CD14-positive monocyte (primary cell): ENCODE measurements at regions not wholly inside any gene's neighbourhood (a gene's known extent, or its start where the extent isn't known, plus 50 kb on each side); places are given as distances from the start of the nearest gene placed in this dataset.

Source experiments
- DNase-seq, 3 donors: peaks; one replicate each; pipeline ENCODE4 v3.0.0-alpha.2; 2011 to 2022
- H2AFZ ChIP-seq: 2 replicates; pipeline ENCODE4 v1.6.0; 2012; ENCODE audit warnings: mild to moderate bottlenecking, low read depth, low read length, inconsistent platforms; ENCODE audit not compliant: insufficient read depth, poor library complexity, severe bottlenecking
- H3K27ac ChIP-seq, 2 donors: 1 replicate in 1 of 2; 2 replicates in 1 of 2; pipeline ENCODE4 v1.5.1; 2012 to 2013; ENCODE audit warnings: low read length in 2 of 2, control low read depth in 1 of 2, inconsistent platforms in 1 of 2, low read depth in 1 of 2, mild to moderate bottlenecking in 1 of 2
- H3K27me3 ChIP-seq, 2 donors: one replicate each; pipeline versions ENCODE4 v1.6.0 to v1.6.1; 2011 to 2013; ENCODE audit warnings: low read length in 2 of 2; ENCODE audit not compliant: control insufficient read depth in 2 of 2, insufficient read depth in 2 of 2
- H3K36me3 ChIP-seq, 2 donors: replicated peaks in 1 of 2; 1 replicate in 1 of 2; 2 replicates in 1 of 2; pipeline versions ENCODE4 v1.5.1 to v1.6.1; 2012 to 2013; ENCODE audit warnings: low read length in 2 of 2, control low read depth in 1 of 2, inconsistent platforms in 1 of 2, mild to moderate bottlenecking in 1 of 2; ENCODE audit not compliant: insufficient read depth in 2 of 2, control insufficient read depth in 1 of 2
- H3K4me1 ChIP-seq, 2 donors: 1 replicate in 1 of 2; 2 replicates in 1 of 2; pipeline versions ENCODE4 v1.5.1 to v1.6.1; 2012 to 2013; ENCODE audit warnings: low read length in 2 of 2, control low read depth in 1 of 2, inconsistent platforms in 1 of 2, mild to moderate bottlenecking in 1 of 2, moderate library complexity in 1 of 2; ENCODE audit not compliant: insufficient read depth in 2 of 2, control insufficient read depth in 1 of 2
- H3K4me2 ChIP-seq: replicated peaks from 2 replicates; pipeline ENCODE3; 2012; ENCODE audit warnings: low read length, moderate library complexity, mild to moderate bottlenecking; ENCODE audit not compliant: poor library complexity, severe bottlenecking; ENCODE audit errors: extremely low read depth
- H3K4me3 ChIP-seq, 3 experiments: fragments of 200-600 bp in 1 of 3; sonication (generic) in 1 of 3; replicated peaks in 1 of 3; 1 replicate in 2 of 3; 2 replicates in 1 of 3; pipeline ENCODE4 v1.5.1; 2011 to 2013; ENCODE audit warnings: low read length in 3 of 3, mild to moderate bottlenecking in 3 of 3, control low read depth in 2 of 3, low read depth in 2 of 3, inconsistent platforms in 1 of 3, moderate library complexity in 1 of 3
- H3K79me2 ChIP-seq: 2 replicates; pipeline ENCODE4 v1.6.0; 2012; ENCODE audit warnings: mild to moderate bottlenecking, control low read depth, inconsistent platforms, low read length, moderate library complexity; ENCODE audit not compliant: insufficient read depth
- H3K9ac ChIP-seq: 2 replicates; pipeline ENCODE4 v1.6.0; 2017; ENCODE audit warnings: low read length, mild to moderate bottlenecking; ENCODE audit not compliant: insufficient read depth, poor library complexity, severe bottlenecking
- H3K9me3 ChIP-seq, 2 donors: replicated peaks in 1 of 2; 1 replicate in 1 of 2; 2 replicates in 1 of 2; pipeline versions ENCODE4 v1.5.1 to v1.6.1; 2012 to 2013; ENCODE audit warnings: low read length in 2 of 2, control low read depth in 1 of 2; ENCODE audit not compliant: control insufficient read depth in 1 of 2, insufficient read depth in 1 of 2
- H4K20me1 ChIP-seq: 2 replicates; pipeline ENCODE4 v1.6.0; 2012; ENCODE audit warnings: mild to moderate bottlenecking, low read length, control low read depth, moderate library complexity; ENCODE audit not compliant: insufficient read depth
- H3K27ac Mint-ChIP-seq, 7 donors: one replicate each; pipeline ENCODE4 v1.8.0; 2020; ENCODE audit warnings: mild to moderate bottlenecking in 7 of 7, mixed read lengths in 7 of 7, moderate library complexity in 6 of 7, inconsistent platforms in 2 of 7
- H3K27me3 Mint-ChIP-seq, 3 donors: one replicate each; pipeline ENCODE4 v1.8.0; 2021 to 2022; ENCODE audit warnings: low read depth in 3 of 3, mild to moderate bottlenecking in 3 of 3, mixed read lengths in 3 of 3, moderate library complexity in 3 of 3, inconsistent platforms in 1 of 3
- H3K36me3 Mint-ChIP-seq, 2 donors: one replicate each; pipeline ENCODE4 v1.8.0; 2020; ENCODE audit warnings: mixed read lengths in 2 of 2, inconsistent platforms in 1 of 2, mild to moderate bottlenecking in 1 of 2
- H3K4me1 Mint-ChIP-seq: one replicate; pipeline ENCODE4 v1.8.0; 2020; ENCODE audit warnings: mild to moderate bottlenecking, mixed read lengths
- H3K4me3 Mint-ChIP-seq, 2 donors: one replicate each; pipeline ENCODE4 v1.8.0; 2020; ENCODE audit warnings: mild to moderate bottlenecking in 2 of 2, mixed read lengths in 2 of 2, moderate library complexity in 1 of 2
- H3K9me3 Mint-ChIP-seq, 7 donors: one replicate each; pipeline ENCODE4 v1.8.0; 2020 to 2022; ENCODE audit warnings: mixed read lengths in 7 of 7, mild to moderate bottlenecking in 6 of 7, moderate library complexity in 6 of 7, inconsistent platforms in 2 of 7
- WGBS: methylation state at CpG from one replicate; pipeline ENCODE4 v1.1.5; 2013; ENCODE audit warnings: missing lambda C conversion rate; ENCODE audit not compliant: insufficient coverage; 5-methylcytosine and 5-hydroxymethylcytosine counted together
- intact Hi-C, 2 donors: fragments of 100-400 bp; cut with micrococcal nuclease; formaldehyde crosslinking; loops; one replicate each; pipeline versions ENCODE4 v1.15.0 to v1.15.1; 2023
- TF ChIP-seq, protein P1 (sequence below): fragments of 200-600 bp; IDR thresholded peaks from one replicate; pipeline ENCODE4 v1.8.0; 2022; ENCODE audit warnings: antibody characterized with exemption, mild to moderate bottlenecking

DNA sequence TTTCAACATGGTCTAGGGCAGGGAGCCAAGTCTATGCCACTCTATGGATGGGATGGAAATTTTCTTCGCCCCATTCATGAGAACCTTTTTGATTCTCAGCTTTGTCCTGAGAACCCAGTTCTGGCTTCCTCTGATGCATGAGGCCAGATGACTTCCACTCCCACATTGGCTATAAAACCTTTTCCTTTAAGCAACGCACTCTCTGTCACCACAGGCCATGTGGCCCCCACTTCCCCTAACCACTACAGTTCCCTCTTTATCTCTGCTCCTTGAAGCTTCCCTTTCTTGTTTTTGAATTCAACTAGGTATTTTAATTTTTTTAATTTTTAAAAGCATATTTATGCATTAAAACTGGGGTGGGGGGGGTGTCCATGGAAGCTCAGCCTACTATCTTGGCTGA lies 401.3 kb downstream of the ENC1 start:
- peak overlapping the region in 1 of 2 donors; percentile 39 for H3K4me3 Mint-ChIP-seq
- Histone ChIP-seq H3K9me3 (no peaks in the 10 kb centered on the region), H3K36me3 (no peaks in the 10 kb centered on the region), H3K4me3 (peak overlapping the region in 1 of 3 experiments; percentile 32), H4K20me1 (no peaks in the 10 kb centered on the region), H3K9ac (no peak overlapping the region), H3K27me3 (no peaks in the 10 kb centered on the region), H2AFZ (no peak overlapping the region), H3K4me2 (peak overlapping the region; percentile 21), H3K79me2 (no peaks in the 10 kb centered on the region), H3K4me1 (peaks cover 46 to 50% of the 10 kb centered on the region in 2 donors), H3K27ac (peak overlapping the region; percentile 56 to 80)
- intact Hi-C loops = no loop called here
- peak; percentile 74 to 85 (median 77) for DNase-seq
- H3K9me3 Mint-ChIP-seq = peaks cover 0 to 5% (median 0%) of the 10 kb centered on the region in 7 donors
- peak overlapping the region; percentile 78 to 92 (median 88) for H3K27ac Mint-ChIP-seq
- TF ChIP-seq, protein P1, sequence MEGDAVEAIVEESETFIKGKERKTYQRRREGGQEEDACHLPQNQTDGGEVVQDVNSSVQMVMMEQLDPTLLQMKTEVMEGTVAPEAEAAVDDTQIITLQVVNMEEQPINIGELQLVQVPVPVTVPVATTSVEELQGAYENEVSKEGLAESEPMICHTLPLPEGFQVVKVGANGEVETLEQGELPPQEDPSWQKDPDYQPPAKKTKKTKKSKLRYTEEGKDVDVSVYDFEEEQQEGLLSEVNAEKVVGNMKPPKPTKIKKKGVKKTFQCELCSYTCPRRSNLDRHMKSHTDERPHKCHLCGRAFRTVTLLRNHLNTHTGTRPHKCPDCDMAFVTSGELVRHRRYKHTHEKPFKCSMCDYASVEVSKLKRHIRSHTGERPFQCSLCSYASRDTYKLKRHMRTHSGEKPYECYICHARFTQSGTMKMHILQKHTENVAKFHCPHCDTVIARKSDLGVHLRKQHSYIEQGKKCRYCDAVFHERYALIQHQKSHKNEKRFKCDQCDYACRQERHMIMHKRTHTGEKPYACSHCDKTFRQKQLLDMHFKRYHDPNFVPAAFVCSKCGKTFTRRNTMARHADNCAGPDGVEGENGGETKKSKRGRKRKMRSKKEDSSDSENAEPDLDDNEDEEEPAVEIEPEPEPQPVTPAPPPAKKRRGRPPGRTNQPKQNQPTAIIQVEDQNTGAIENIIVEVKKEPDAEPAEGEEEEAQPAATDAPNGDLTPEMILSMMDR = no peak
- WGBS = 0% methylated on average over 2 of the region's 2 CpGs
- H3K36me3 Mint-ChIP-seq = peaks cover 0 to 4% of the 10 kb centered on the region in 2 donors
- peaks cover 52% of the 10 kb centered on the region for H3K4me1 Mint-ChIP-seq
- peaks cover 0 to 1% (median under 1%) of the 10 kb centered on the region in 3 donors for H3K27me3 Mint-ChIP-seq

DNA sequence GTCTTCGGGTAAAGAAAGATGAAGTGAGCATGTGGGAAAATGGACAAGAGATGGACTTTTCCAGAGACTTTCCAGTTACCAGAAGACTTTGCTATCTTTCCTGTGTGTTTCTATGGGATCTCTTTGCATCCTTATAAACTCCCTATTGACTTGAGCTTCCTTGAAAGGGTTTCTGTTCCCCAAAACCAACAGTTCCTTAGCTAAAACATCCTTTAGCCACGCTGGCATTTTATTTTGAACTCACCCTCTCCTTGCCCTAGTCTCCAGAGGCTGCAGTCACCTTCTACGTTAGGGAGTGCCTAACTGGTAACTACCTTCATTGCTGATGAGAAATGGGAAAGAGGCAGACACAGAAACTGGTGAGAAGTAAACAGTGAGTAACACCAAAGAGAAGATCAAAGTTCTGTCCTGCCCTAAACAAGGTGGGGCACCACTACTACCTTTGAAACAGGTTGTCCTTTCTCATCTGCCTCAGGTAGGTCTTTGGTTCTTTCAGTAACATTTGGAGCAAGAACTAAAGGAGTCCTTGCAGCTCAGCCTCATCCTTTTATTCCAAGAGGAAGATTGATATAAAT lies 402.9 kb downstream of the ENC1 start:
- Histone ChIP-seq H3K9me3 (no peaks in the 10 kb centered on the region), H4K20me1 (no peaks in the 10 kb centered on the region), H3K4me1 (peaks cover 46 to 50% of the 10 kb centered on the region in 2 donors), H3K79me2 (no peaks in the 10 kb centered on the region), H3K27ac (no peak overlapping the region), H3K4me3 (no peak overlapping the region), H3K27me3 (no peaks in the 10 kb centered on the region), H3K9ac (no peak overlapping the region), H3K4me2 (no peak overlapping the region), H3K36me3 (no peaks in the 10 kb centered on the region), H2AFZ (no peak overlapping the region)
- Mint-ChIP-seq H3K27ac (peak overlapping the region in 1 of 7 donors; percentile 88), H3K9me3 (peaks cover 0 to 5% (median 0%) of the 10 kb centered on the region in 7 donors), H3K4me1 (peaks cover 52% of the 10 kb centered on the region), H3K27me3 (peaks cover 0 to 2% (median 0%) of the 10 kb centered on the region in 3 donors), H3K36me3 (peaks cover 0 to 4% of the 10 kb centered on the region in 2 donors), H3K4me3 (no peak overlapping the region)
- TF ChIP-seq, protein P1 = no peak
- WGBS = no CpG with 5 or more reads among the region's 3 CpGs
- intact Hi-C loops = no loop called here
- DNase-seq = no peak
